Caco-2 (cell line): ENCODE measurements at regions not wholly inside any gene's neighbourhood (a gene's known extent, or its start where the extent isn't known, plus 50 kb on each side); places are given as distances from the start of the nearest gene placed in this dataset.

Experiments used
- BruUV-seq: library from RNA; stranded (reverse); fragments of 400-500 nt; replicated peaks from 2 replicates; lab custom pipeline; 2021; lab: Mats Ljungman, UMichigan
- CTCF ChIA-PET: fragments of 300-600 bp; sonication (Branson Sonifier 250); formaldehyde crosslinking; loops from one replicate; lab custom pipeline; 2022; ENCODE audit warnings: antibody characterized with exemption; lab: Charles Lee
- POLR2A ChIA-PET: fragments of 300-600 bp; sonication (Branson Sonifier 250); formaldehyde crosslinking; loops from one replicate; lab custom pipeline; 2022; ENCODE audit warnings: antibody characterized with exemption; lab: Charles Lee
- DNase-seq, 2 experiments: peaks; one replicate each; pipeline versions ENCODE4 v3.0.0 to v3.0.0-alpha.2; 2020 to 2022
- H3K27me3 ChIP-seq: replicated peaks from 2 replicates; pipeline ENCODE4 v1.6.0; 2011; ENCODE audit warnings: low read length; ENCODE audit not compliant: control insufficient read depth, insufficient read depth
- H3K36me3 ChIP-seq: 2 replicates; pipeline ENCODE4 v1.5.1; 2011; ENCODE audit warnings: low read length; ENCODE audit not compliant: control insufficient read depth, insufficient read depth
- H3K4me1 ChIP-seq: fragments of 250-450 bp; sonication (Bioruptor Pico); 2 replicates; pipeline ENCODE4 v1.5.1; 2020; ENCODE audit warnings: mild to moderate bottlenecking
- H3K4me3 ChIP-seq: 2 replicates; pipeline ENCODE4 v1.5.1; 2011; ENCODE audit warnings: low read depth, mild to moderate bottlenecking, control low read depth, low read length
- H3K9me3 ChIP-seq: fragments of 250-450 bp; sonication (Bioruptor Pico); 2 replicates; pipeline ENCODE4 v1.5.1; 2020; ENCODE audit warnings: mild to moderate bottlenecking, moderate library complexity
- H3K27ac Mint-ChIP-seq: one replicate; pipeline ENCODE4 v1.8.0; 2022; ENCODE audit warnings: mixed read lengths; ENCODE audit not compliant: unreplicated experiment
- H3K27me3 Mint-ChIP-seq: one replicate; pipeline ENCODE4 v1.8.0; 2022; ENCODE audit warnings: mixed read lengths; ENCODE audit not compliant: insufficient read depth, unreplicated experiment
- H3K36me3 Mint-ChIP-seq: one replicate; pipeline ENCODE4 v1.8.0; 2022; ENCODE audit warnings: mild to moderate bottlenecking, mixed read lengths; ENCODE audit not compliant: insufficient read depth, unreplicated experiment
- H3K4me1 Mint-ChIP-seq: one replicate; pipeline ENCODE4 v1.8.0; 2022; ENCODE audit warnings: low read depth, mixed read lengths; ENCODE audit not compliant: unreplicated experiment
- H3K4me3 Mint-ChIP-seq: one replicate; pipeline ENCODE4 v1.8.0; 2022; ENCODE audit warnings: mild to moderate bottlenecking, moderate library complexity, mixed read lengths; ENCODE audit not compliant: unreplicated experiment
- H3K9me3 Mint-ChIP-seq: one replicate; pipeline ENCODE4 v1.8.0; 2022; ENCODE audit warnings: mixed read lengths; ENCODE audit not compliant: unreplicated experiment
- intact Hi-C: fragments of 100-400 bp; cut with micrococcal nuclease; formaldehyde crosslinking; loops from one replicate; pipeline ENCODE4 v1.10.0; 2022; ENCODE audit not compliant: unreplicated experiment
- TF ChIP-seq, protein P1 (sequence below), 2 experiments: fragments of 200-600 bp in 1 of 2; IDR thresholded peaks; 1 replicate in 1 of 2; 2 replicates in 1 of 2; pipeline versions ENCODE4 v1.5.1 to v1.8.0; 2011 to 2022; ENCODE audit warnings: antibody characterized with exemption in 1 of 2, control low read depth in 1 of 2, inconsistent platforms in 1 of 2, low read depth in 1 of 2, low read length in 1 of 2, mild to moderate bottlenecking in 1 of 2, moderate library complexity in 1 of 2; ENCODE audit not compliant: insufficient read depth in 1 of 2, severe bottlenecking in 1 of 2, unreplicated experiment in 1 of 2

DNA sequence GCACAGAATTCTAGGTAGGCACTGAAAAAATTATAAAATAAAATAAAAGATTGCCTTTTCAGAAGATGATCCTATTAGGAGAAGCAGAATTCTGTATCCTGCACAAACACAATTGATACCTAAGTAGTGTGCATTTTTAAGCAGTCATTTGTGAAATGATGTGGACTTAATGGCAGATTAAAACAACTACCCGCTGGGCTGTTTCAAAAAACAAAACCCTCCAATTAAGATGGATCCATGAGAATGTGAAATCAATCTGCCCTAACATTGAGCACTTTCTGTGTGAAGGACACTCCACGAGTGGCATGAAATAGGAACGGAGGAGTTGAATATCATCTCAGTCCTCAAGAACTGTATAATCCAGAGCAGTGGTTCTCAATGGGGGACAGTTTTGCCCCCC is 1012.8 kb upstream of the EEF2KMT start:
- BruUV-seq, result no TSS peak
- Histone ChIP-seq H3K36me3 (no peaks in the 10 kb centered on the region), H3K9me3 (no peaks in the 10 kb centered on the region), H3K4me3 (no peak overlapping the region), H3K4me1 (no peaks in the 10 kb centered on the region), H3K27me3 (no peaks in the 10 kb centered on the region)
- no peak for DNase-seq
- ChIA-PET CTCF (interaction anchor here (0.6 kb wide), 1 partner anchor 1483 kb away, joined by 3 read pairs; no protein-coding TSS in a partner anchor), POLR2A (no interaction called here)
- H3K4me3 Mint-ChIP-seq, result no peak overlapping the region
- H3K4me1 Mint-ChIP-seq, result no peaks in the 10 kb centered on the region
- TF ChIP-seq, protein P1, sequence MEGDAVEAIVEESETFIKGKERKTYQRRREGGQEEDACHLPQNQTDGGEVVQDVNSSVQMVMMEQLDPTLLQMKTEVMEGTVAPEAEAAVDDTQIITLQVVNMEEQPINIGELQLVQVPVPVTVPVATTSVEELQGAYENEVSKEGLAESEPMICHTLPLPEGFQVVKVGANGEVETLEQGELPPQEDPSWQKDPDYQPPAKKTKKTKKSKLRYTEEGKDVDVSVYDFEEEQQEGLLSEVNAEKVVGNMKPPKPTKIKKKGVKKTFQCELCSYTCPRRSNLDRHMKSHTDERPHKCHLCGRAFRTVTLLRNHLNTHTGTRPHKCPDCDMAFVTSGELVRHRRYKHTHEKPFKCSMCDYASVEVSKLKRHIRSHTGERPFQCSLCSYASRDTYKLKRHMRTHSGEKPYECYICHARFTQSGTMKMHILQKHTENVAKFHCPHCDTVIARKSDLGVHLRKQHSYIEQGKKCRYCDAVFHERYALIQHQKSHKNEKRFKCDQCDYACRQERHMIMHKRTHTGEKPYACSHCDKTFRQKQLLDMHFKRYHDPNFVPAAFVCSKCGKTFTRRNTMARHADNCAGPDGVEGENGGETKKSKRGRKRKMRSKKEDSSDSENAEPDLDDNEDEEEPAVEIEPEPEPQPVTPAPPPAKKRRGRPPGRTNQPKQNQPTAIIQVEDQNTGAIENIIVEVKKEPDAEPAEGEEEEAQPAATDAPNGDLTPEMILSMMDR (IDR thresholded peaks at IDR 0.05; ENCODE audit: insufficient read depth in 1 of 2, low read depth in 1 of 2, low read length in 1 of 2, severe bottlenecking in 1 of 2, unreplicated experiment in 1 of 2), result no peak
- no peaks in the 10 kb centered on the region for H3K36me3 Mint-ChIP-seq
- H3K27me3 Mint-ChIP-seq, result no peaks in the 10 kb centered on the region
- no peak overlapping the region for H3K27ac Mint-ChIP-seq
- intact Hi-C loops, result no loop called here
- H3K9me3 Mint-ChIP-seq, result no peaks in the 10 kb centered on the region

DNA sequence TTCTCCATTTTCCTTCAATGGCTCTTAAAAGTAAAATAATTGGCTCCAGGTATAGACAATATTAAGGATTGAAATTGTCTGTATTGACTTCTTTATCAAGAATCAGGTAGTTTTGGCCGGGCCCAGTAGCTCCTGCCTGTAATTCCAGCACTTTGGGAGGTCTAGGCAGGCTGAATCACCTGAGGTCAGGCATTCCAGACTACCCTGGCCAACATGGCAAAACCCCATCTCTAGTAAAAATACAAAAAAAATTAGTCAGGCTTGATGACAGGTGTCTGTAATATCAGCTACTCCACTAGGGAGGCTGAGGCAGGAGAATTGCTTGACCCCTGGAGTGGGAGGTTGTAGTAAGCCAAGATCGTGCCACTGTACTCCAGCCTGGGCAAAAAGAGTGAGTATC is 1008.5 kb upstream of the EEF2KMT start:
- Histone ChIP-seq H3K4me3 (no peak overlapping the region), H3K9me3 (no peaks in the 10 kb centered on the region), H3K36me3 (no peaks in the 10 kb centered on the region), H3K27me3 (no peaks in the 10 kb centered on the region), H3K4me1 (no peaks in the 10 kb centered on the region)
- ChIA-PET CTCF (no interaction called here), POLR2A (no interaction called here)
- Mint-ChIP-seq H3K4me3 (no peak overlapping the region), H3K27ac (no peak overlapping the region), H3K4me1 (no peaks in the 10 kb centered on the region), H3K36me3 (no peaks in the 10 kb centered on the region), H3K27me3 (peaks cover 4% of the 10 kb centered on the region), H3K9me3 (peaks cover 9% of the 10 kb centered on the region)
- intact Hi-C loops, result no loop called here
- DNase-seq, result no peak
- BruUV-seq, result no TSS peak
- TF ChIP-seq, protein P1 (IDR thresholded peaks at IDR 0.05; ENCODE audit: insufficient read depth in 1 of 2, low read depth in 1 of 2, low read length in 1 of 2, severe bottlenecking in 1 of 2, unreplicated experiment in 1 of 2), result no peak

DNA sequence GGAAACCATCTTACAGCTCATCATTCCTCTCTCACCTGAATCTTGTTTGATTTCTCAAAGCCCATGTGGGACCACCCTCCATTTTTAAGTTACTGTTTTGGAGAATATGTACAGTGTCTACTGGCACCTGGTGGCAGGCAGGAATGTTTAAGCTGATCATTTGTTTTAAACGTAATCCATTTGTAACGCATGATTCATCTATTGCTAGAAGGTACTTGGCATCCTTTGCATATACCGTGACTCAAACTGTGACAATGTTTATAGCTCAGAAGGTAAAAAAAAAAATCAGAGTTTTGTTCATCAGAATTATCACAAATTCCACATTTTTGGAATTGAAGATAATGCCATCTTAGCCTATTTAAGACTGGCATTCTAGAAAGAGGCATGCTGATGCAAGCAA is 1007.5 kb upstream of the EEF2KMT start:
- intact Hi-C loops, result no loop called here
- POLR2A ChIA-PET, result no interaction called here
- no peaks in the 10 kb centered on the region for H3K27me3 ChIP-seq
- Mint-ChIP-seq H3K4me1 (no peaks in the 10 kb centered on the region), H3K9me3 (peaks cover 9% of the 10 kb centered on the region), H3K36me3 (no peaks in the 10 kb centered on the region), H3K27ac (no peak overlapping the region), H3K4me3 (no peak overlapping the region), H3K27me3 (peaks cover 4% of the 10 kb centered on the region)
- DNase-seq, result no peak
- TF ChIP-seq, protein P1 (IDR thresholded peaks at IDR 0.05; ENCODE audit: insufficient read depth in 1 of 2, low read depth in 1 of 2, low read length in 1 of 2, severe bottlenecking in 1 of 2, unreplicated experiment in 1 of 2), result no peak
- no peaks in the 10 kb centered on the region for H3K9me3 ChIP-seq
- CTCF ChIA-PET, result no interaction called here
- no TSS peak for BruUV-seq
- H3K36me3 ChIP-seq, result no peaks in the 10 kb centered on the region
- no peaks in the 10 kb centered on the region for H3K4me1 ChIP-seq
- H3K4me3 ChIP-seq, result no peak overlapping the region
